HG02588 (cell line): ENCODE measurements at regions not wholly inside any gene's neighbourhood (a gene's known extent, or its start where the extent isn't known, plus 50 kb on each side); places are given as distances from the start of the nearest gene placed in this dataset.

Experiments
- ATAC-seq: cut with Tn5 transposase; IDR thresholded peaks from one replicate; pipeline ENCODE4 v1.9.1; 2021; ENCODE audit warnings: mild to moderate bottlenecking, moderate library complexity; ENCODE audit not compliant: unreplicated experiment

- no peak for ATAC-seq
Measured at GRCh38 chr18:56096861-56097260, 508.9 kb upstream of the TCF4 start.

GRCh38 chr18:56089612-56090258 is 501.7 kb upstream of the TCF4 start:
- no peak for ATAC-seq

GRCh38 chr18:56086786-56087185 is 498.8 kb upstream of the TCF4 start:
- ATAC-seq: no peak

GRCh38 chr18:56086176-56086575 is 498.2 kb upstream of the TCF4 start:
- ATAC-seq: no peak

GRCh38 chr18:56085551-56085950 is 497.6 kb upstream of the TCF4 start:
- no peak for ATAC-seq

GRCh38 chr18:56083523-56084287 is 495.7 kb upstream of the TCF4 start:
- ATAC-seq: no peak

GRCh38 chr18:56083097-56083521 is 495.1 kb upstream of the TCF4 start:
- no peak for ATAC-seq

- no peak for ATAC-seq
Measured at GRCh38 chr18:56076723-56077122, 488.7 kb upstream of the TCF4 start.

GRCh38 chr18:56068701-56069100 is 480.7 kb upstream of the TCF4 start:
- no peak for ATAC-seq

- no peak for ATAC-seq
Measured at GRCh38 chr18:56067969-56068671, 480.1 kb upstream of the TCF4 start.

- no peak for ATAC-seq
Measured at GRCh38 chr18:56067214-56067894, 479.4 kb upstream of the TCF4 start.

GRCh38 chr18:56066524-56067213 is 478.7 kb upstream of the TCF4 start:
- ATAC-seq: no peak

GRCh38 chr18:56065086-56065485 is 477.1 kb upstream of the TCF4 start:
- ATAC-seq: no peak

- ATAC-seq: no peak
Measured at GRCh38 chr18:56062931-56063330, 474.9 kb upstream of the TCF4 start.

- ATAC-seq: no peak
Measured at GRCh38 chr18:56060967-56061541, 473.1 kb upstream of the TCF4 start.

GRCh38 chr18:56052202-56052601 is 464.2 kb upstream of the TCF4 start:
- no peak for ATAC-seq

- ATAC-seq: no peak
Measured at GRCh38 chr18:56044239-56044638, 456.2 kb upstream of the TCF4 start.

- no peak for ATAC-seq
Measured at GRCh38 chr18:56043641-56044061, 455.7 kb upstream of the TCF4 start.

GRCh38 chr18:56042915-56043536 is 455.0 kb upstream of the TCF4 start:
- no peak for ATAC-seq
